Transverse colon (tissue), 4 donors: ENCODE measurements at regions not wholly inside any gene's neighbourhood (a gene's known extent, or its start where the extent isn't known, plus 50 kb on each side); places are given as distances from the start of the nearest gene placed in this dataset.

Source experiments
- DNase-seq: peaks from one replicate; pipeline ENCODE4 v3.0.0-alpha.2; 2019
- H3K27ac ChIP-seq, 4 donors: fragments of 200-600 bp; sonication (generic); 2 replicates each; pipeline ENCODE4 v1.5.1; 2016 to 2018; ENCODE audit warnings: inconsistent platforms in 4 of 4
- H3K27me3 ChIP-seq: fragments of 200-600 bp; sonication (generic); 2 replicates; pipeline ENCODE4 v1.5.1; 2017; ENCODE audit warnings: inconsistent platforms
- H3K36me3 ChIP-seq, 4 donors: fragments of 200-600 bp; sonication (generic); 2 replicates each; pipeline ENCODE4 v1.5.1; 2017 to 2019; ENCODE audit warnings: inconsistent platforms in 4 of 4
- H3K4me1 ChIP-seq, 4 donors: fragments of 200-600 bp; sonication (generic); 2 replicates each; pipeline ENCODE4 v1.5.1; 2017 to 2020; ENCODE audit warnings: inconsistent platforms in 4 of 4
- H3K4me3 ChIP-seq, 4 donors: fragments of 200-600 bp; sonication (generic); 1 replicate in 1 of 4; 2 replicates in 3 of 4; pipeline versions ENCODE4 v1.5.1 to v1.6.1; 2017 to 2019; ENCODE audit warnings: inconsistent platforms in 4 of 4
- H3K9me3 ChIP-seq, 2 donors: fragments of 200-600 bp; sonication (generic); 2 replicates each; pipeline ENCODE4 v1.5.1; 2017 to 2019; ENCODE audit warnings: inconsistent platforms in 2 of 2
- EP300 ChIP-seq: sonication (generic); formaldehyde crosslinking; IDR thresholded peaks from one replicate; pipeline ENCODE4 v1.6.1; 2017; ENCODE audit warnings: antibody characterized with exemption, low read depth
- POLR2A ChIP-seq: fragments of 450-650 bp; IDR thresholded peaks from one replicate; pipeline ENCODE4 v1.6.1; 2016; ENCODE audit warnings: antibody characterized with exemption, mild to moderate bottlenecking, moderate library complexity
- POLR2AphosphoS5 ChIP-seq, 3 donors: sonication (generic); formaldehyde crosslinking; IDR thresholded peaks; one replicate each; pipeline ENCODE4 v1.6.1; 2016; ENCODE audit warnings: antibody characterized with exemption in 3 of 3
- WGBS, 2 donors: methylation state at CpG; one replicate each; pipeline ENCODE4 v1.1.5; 2018; ENCODE audit warnings: low coverage in 1 of 2; 5-methylcytosine and 5-hydroxymethylcytosine counted together
- in situ Hi-C, 4 donors: fragments of 200-750 bp; cut with MboI; loops; one replicate each; pipeline versions ENCODE4 v1.15.0 to v1.15.1; 2017; ENCODE audit warnings: low sequenced_read_pairs in 3 of 4, low pct_ligation_motif_present in 1 of 4, low pct_unique_long_range_greater_than_20kb in 1 of 4
- intact Hi-C: fragments of 100-400 bp; cut with DNase I; formaldehyde crosslinking; loops from one replicate; pipeline ENCODE4 v1.15.1; 2023; ENCODE audit warnings: low total_unique reads
- TF ChIP-seq, protein P1 (sequence below), 5 experiments: fragments of 200-600 bp in 3 of 5; fragments of 450-650 bp in 2 of 5; sonication (generic) in 3 of 5; IDR thresholded peaks; 1 replicate in 2 of 5; 2 replicates in 3 of 5; pipeline ENCODE4 v1.5.1; 2016 to 2017; ENCODE audit warnings: antibody characterized with exemption in 5 of 5, inconsistent platforms in 3 of 5, mild to moderate bottlenecking in 2 of 5, moderate library complexity in 1 of 5

DNA sequence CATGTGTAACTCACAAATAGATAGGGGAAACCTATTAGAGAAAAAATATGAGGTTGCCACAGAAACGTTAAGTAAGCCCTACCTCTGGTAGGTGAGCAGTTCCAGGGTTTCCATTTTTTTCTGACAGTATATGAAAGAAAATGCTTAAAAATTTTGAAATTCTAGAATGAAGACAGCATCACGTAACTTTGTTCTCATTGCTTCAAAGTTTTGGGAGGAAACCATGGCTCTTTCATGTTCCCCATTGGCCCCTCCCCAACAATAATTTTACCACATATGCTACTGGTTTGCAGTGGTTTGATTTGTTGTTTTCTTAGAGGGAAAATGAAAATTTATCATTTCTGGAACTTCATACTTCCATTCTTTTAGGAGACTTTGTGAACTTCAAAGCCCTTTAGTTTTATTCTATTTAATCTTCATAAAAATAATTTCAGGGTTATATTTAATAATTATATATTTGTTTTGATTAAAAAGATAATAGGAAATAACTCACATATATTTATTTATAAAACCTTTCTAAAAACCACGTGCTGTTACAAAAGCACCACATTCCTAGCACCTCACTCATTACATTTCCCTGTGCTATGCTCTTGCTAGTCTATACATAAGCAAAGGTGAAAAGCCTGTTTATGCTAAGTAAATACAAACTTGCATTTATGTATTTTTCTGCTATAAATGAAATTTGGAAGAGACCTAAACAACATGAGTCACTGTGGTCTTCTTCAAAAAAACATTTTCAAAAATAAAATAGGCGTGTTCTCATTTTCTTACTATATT lies 113.4 kb downstream of the CASP12 start:
- 73 to 81% methylated on average over 4 of the region's 4 CpGs for WGBS, 2 donors
- intact Hi-C loops: no loop called here
- no peak overlapping the region for H3K4me3 ChIP-seq
- H3K27me3 ChIP-seq: no peaks in the 10 kb centered on the region
- DNase-seq: no peak
- in situ Hi-C loops: no loop called here
- no peak for TF ChIP-seq POLR2AphosphoS5 (IDR thresholded peaks at IDR 0.05)
- TF ChIP-seq, protein P1, sequence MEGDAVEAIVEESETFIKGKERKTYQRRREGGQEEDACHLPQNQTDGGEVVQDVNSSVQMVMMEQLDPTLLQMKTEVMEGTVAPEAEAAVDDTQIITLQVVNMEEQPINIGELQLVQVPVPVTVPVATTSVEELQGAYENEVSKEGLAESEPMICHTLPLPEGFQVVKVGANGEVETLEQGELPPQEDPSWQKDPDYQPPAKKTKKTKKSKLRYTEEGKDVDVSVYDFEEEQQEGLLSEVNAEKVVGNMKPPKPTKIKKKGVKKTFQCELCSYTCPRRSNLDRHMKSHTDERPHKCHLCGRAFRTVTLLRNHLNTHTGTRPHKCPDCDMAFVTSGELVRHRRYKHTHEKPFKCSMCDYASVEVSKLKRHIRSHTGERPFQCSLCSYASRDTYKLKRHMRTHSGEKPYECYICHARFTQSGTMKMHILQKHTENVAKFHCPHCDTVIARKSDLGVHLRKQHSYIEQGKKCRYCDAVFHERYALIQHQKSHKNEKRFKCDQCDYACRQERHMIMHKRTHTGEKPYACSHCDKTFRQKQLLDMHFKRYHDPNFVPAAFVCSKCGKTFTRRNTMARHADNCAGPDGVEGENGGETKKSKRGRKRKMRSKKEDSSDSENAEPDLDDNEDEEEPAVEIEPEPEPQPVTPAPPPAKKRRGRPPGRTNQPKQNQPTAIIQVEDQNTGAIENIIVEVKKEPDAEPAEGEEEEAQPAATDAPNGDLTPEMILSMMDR (IDR thresholded peaks at IDR 0.05): no peak
- no peak for TF ChIP-seq POLR2A
- no peak overlapping the region for H3K27ac ChIP-seq
- H3K9me3 ChIP-seq: no peaks in the 10 kb centered on the region
- no peaks in the 10 kb centered on the region for H3K4me1 ChIP-seq
- no peaks in the 10 kb centered on the region for H3K36me3 ChIP-seq

GRCh38 chr11:104783241-104783640 lies 115.0 kb downstream of the CASP12 start:
- Histone ChIP-seq H3K9me3 (no peaks in the 10 kb centered on the region), H3K4me3 (no peak overlapping the region), H3K27me3 (no peaks in the 10 kb centered on the region), H3K27ac (no peak overlapping the region), H3K4me1 (no peaks in the 10 kb centered on the region), H3K36me3 (no peaks in the 10 kb centered on the region)
- 89 to 100% methylated on average over 2 of the region's 2 CpGs for WGBS, 2 donors
- intact Hi-C loops: no loop called here
- no peak for DNase-seq
- in situ Hi-C loops: no loop called here
- TF ChIP-seq, protein P1 (IDR thresholded peaks at IDR 0.05): no peak
- TF ChIP-seq POLR2AphosphoS5 (IDR thresholded peaks at IDR 0.05) (no peak), EP300 (no peak), POLR2A (no peak)

- Histone ChIP-seq H3K4me1 (no peaks in the 10 kb centered on the region), H3K27me3 (no peaks in the 10 kb centered on the region), H3K4me3 (no peak overlapping the region), H3K36me3 (no peaks in the 10 kb centered on the region), H3K27ac (no peak overlapping the region), H3K9me3 (no peaks in the 10 kb centered on the region)
- no peak for TF ChIP-seq POLR2A
- no peak for TF ChIP-seq POLR2AphosphoS5 (IDR thresholded peaks at IDR 0.05)
- no peak for TF ChIP-seq EP300
- TF ChIP-seq, protein P1 (IDR thresholded peaks at IDR 0.05): no peak
- 100% methylated on average over 1 of the region's 1 CpG for WGBS, 2 donors
- intact Hi-C loops (no loop called here), in situ Hi-C loops (no loop called here)
- DNase-seq: no peak
These were observed 115.9 kb downstream of the CASP12 start for GRCh38 chr11:104782377-104782754.

- no peaks in the 10 kb centered on the region for H3K4me1 ChIP-seq
- H3K9me3 ChIP-seq: no peaks in the 10 kb centered on the region
- H3K36me3 ChIP-seq: no peaks in the 10 kb centered on the region
- H3K4me3 ChIP-seq: no peak overlapping the region
- H3K27ac ChIP-seq: no peak overlapping the region
- DNase-seq: no peak
- no peaks in the 10 kb centered on the region for H3K27me3 ChIP-seq
- intact Hi-C loops (no loop called here), in situ Hi-C loops (no loop called here)
- WGBS, 2 donors: 79 to 100% methylated on average over 3 to 4 of the region's 4 CpGs
- TF ChIP-seq POLR2A (no peak), POLR2AphosphoS5 (IDR thresholded peaks at IDR 0.05) (no peak), EP300 (no peak)
- TF ChIP-seq, protein P1 (IDR thresholded peaks at IDR 0.05): no peak
These were observed 116.4 kb downstream of the CASP12 start for GRCh38 chr11:104781719-104782376.
